SIG-M5 (cell line): ENCODE measurements at regions not wholly inside any gene's neighbourhood (a gene's known extent, or its start where the extent isn't known, plus 50 kb on each side); places are given as distances from the start of the nearest gene placed in this dataset.
"Not testable (repeated sequence)": the region's sequence is repeated elsewhere in the genome, so short reads cannot be mapped to it uniquely, and the experiment has no call there.

Experiments
- DNase-seq: peaks from one replicate; lab custom pipeline; 2025; lab: John Stamatoyannopoulos, UW

DNA sequence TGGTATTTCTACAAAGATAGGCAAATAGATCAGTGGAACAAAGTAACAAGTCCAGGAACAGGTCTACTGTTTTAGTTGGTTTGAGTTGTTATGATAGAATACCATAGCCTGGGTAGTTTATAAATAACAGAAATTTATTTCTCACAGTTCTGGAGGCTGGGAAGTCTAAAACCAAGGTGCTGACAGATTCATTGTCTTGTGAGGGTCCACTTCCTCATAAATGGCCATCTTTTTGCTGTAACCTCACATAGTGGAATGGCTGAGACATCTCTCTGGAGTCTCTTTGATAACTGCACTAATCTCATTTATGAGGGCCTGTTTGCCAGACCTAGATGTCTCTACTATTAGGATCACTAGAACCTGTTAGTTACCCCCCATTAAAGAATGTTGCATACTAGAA lies 152.3 kb upstream of the MYRIP start:
- DNase-seq = no peak

DNA sequence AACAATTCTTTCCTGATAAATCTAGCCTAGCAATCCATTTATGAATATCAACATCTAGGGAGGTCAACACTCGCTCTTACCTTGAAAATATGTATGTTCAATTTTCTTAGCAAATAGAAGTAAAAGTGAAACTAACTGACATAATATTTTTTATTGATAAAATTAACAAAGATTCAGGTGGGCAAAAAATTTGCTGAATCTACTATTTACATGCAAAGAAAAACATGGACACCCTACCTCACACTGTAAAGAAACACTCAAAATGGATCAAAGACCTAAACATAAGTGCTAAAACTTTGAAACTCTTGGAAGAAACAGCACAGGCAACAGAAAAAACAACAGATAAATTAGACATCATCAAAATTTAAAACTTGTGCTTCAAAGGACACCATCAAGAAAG lies 151.6 kb upstream of the MYRIP start:
- no peak for DNase-seq

DNA sequence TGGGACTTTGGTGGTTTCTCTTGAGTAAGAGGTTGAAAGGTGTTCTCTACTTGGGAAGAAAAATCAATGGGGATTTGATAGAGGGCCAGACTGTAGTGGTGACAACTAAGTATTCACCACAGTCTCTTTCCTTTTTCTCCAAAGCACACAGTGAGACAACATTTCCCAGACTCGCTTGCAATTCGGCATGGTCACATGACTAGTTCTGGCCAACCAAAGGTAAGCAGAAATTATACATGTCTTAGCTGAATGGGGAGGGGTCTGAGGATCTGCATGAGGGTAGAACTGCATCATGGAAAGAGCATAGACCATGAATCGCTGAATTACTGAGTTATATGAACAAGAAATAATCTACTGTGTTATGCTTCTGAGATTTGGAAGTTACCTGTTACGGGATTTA lies 144.5 kb upstream of the MYRIP start:
- DNase-seq = no peak

DNA sequence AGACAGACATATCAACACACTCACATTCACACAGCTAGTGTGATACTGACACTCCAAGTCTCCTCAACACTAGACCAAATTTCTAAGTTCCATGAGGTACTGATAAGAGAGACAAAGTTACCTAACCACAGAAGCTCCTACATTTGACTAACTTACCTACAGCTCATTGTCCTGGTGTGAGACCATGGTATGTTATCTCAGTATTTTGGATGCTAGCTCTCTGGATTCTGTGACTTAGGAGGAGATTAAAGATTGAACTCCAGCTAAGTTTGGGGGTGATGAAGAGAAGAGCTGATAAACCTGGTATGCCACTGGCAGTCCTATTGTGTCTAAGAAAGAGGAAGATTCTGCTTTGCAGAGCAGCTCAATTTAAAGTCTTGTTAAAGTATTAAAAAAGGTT lies 144.0 kb upstream of the MYRIP start:
- DNase-seq = no peak

DNA sequence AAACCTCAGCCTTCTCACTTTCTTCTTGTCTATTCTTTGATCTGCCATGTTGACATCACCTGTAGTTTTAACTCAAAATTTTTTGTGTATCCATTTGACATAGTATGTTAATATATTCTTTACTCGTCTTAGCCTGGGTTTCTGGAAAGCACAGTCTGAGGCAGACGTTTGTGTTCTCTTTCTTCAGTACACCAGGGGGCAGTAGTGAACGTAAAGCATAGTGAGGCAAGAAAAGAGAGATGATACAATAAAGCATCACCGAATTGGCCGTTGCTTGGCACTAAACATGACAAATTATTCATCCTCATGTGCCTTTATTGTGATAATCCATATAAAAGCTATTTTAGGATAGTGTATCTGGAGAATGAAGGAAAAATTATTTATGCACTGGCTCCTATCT lies 141.0 kb upstream of the MYRIP start:
- DNase-seq = peak; percentile 2

DNA sequence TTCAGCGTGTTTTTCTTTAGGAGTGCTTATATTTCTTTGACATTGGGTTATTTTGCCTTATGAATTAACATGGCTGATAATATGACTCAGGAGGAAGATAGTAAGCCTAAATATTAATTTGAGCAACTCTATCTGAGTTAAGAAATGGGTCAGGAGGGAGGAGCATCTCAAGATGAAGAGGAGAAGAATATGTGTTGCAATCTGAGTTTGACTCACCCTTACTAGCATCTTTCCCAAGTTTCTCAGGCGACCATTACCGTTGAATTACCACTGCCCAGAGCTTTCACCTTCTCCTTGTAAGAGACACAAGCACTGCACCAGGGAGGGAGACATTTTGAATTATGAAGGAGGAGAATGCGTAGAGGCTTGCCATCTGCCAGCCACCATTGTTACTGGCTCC lies 138.3 kb upstream of the MYRIP start:
- DNase-seq = no peak

DNA sequence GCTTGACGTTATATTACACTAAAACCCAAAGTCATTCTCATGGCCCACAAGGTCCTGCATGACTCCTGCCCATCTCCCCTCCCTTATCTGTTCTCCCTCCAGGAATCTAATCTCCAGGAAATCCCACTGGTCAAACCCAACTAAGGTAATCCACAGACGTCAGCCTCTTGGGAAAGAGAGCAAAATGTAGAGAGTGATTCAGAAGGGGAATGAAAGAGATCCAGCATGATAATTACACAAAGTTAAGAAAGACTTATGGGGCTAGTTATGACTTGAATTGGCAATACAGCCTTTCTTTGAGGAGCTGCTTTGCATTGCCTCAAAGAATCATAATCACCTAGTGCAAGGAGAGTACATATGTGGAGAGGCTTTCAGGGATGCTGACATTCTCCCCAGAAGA lies 137.8 kb upstream of the MYRIP start:
- DNase-seq = no peak

DNA sequence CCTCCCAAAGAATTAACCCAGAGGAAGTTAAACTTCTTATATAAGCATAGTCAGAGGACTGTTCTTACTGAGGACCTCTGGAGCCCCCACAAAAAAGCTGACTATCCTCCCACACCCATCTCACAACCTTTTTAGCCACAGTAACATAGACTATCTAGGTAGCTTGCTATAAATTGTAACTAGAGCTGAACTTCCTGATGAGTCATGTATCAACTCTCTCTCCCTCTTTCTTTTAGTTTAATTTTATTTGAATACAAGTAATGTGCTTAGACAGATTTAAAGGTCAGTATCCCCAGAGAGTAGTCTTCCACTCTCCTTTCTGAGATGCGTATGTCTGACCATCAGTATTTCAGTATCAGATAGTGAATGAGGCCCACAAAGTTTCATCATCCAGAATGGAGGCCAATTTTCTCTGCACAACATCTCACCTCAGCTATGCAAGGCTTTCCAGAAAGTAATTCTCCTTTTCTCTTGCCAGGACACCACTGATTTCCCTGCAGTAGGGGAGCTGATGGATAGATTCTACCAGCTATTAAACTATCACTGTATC lies 104.0 kb upstream of the MYRIP start:
- DNase-seq = no peak

DNA sequence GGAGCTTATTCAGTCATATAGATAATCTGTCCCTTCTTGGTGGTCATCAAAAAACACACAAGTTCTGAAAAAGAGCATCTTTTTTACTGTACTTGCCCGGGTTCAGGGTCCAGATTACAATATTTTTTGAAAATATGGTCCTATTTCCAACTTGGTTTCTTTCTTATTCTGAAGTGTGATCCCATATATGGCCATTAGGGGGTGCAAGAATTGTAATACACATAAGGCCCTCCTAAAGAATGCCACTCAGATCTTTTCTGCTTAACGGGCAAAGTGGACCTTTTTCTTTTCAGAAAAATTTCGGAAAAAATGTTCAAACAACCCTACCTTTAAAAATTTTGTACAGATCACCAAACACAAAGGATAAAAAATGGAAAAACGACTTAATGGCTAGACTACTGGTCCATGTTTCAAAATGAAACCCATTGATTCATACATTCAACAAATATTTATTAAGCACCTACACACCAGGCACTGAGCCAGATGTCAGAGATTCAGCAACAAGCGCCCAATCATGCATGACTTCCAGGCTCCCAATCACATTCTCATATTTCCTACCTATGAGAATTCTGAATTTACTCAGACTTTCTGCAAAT lies 102.0 kb upstream of the MYRIP start:
- DNase-seq = no peak

DNA sequence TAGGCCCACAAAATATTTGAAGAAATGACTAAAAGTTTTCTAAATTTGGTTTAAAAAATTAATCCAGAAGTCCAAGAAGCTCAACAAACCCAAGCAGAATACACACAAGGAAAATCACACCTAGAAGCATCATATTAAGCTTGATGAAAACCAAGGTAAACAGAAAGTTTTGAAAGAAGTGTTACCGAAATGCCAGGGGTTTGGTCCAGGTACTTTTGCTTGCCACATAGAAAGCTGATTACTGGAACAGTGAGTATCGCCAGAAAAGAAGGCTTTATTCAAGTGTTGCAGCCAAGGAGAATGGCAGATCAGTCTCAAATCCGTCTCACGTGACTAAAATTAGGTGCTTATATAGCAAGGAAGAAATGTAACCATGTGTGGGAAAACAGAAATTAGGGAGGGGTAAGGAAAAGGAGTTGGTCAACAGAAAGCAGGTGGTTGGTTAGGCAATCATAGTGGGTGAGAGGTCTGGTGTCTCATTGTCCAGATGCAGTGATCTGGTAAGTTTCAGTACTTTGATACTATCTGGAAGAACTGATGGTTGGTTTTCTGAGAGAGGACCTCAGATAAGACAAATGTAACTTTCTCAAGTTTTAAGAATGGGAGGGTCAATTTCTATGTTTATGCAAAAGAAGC lies 96.9 kb upstream of the MYRIP start:
- DNase-seq = no peak

DNA sequence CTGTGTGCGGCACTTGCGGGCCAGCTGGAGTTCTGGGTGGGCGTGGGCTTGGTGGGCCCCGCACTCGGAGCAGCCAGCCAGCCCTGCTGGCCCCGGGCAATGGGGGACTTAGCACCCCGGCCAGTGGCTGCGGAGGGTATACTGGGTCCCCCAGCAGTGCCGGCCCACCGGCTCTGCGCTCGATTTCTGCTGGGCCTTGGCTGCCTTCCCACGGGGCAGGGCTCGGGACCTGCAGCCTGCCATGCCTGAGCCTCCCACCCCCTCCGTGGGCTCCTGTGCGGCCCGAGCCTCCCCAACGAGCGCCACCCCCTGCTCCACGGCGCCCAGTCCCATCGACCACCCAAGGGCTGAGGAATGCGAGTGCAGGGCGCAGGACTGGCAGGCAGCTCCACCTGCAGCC lies 96.1 kb upstream of the MYRIP start:
- DNase-seq = not testable (repeated sequence)

DNA sequence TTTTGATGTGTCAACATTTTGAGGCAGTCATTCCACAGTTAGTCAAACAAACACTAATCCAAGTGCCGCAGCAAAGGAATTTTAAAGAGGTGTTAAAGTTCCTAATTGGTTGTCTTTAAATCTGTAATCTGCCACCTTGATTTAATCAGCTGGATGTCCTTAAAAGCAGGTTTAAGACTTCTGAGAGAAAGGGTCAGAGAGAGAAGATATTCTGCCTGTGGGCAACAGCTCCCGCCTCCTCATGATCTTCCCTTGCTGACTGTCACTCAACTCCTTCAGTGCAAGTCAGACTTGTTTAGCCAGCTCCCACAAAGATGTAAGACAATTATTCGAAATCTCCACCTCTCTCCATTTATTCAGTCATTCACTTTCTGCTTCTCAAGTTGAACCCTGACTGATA lies 92.6 kb upstream of the MYRIP start:
- DNase-seq = no peak

DNA sequence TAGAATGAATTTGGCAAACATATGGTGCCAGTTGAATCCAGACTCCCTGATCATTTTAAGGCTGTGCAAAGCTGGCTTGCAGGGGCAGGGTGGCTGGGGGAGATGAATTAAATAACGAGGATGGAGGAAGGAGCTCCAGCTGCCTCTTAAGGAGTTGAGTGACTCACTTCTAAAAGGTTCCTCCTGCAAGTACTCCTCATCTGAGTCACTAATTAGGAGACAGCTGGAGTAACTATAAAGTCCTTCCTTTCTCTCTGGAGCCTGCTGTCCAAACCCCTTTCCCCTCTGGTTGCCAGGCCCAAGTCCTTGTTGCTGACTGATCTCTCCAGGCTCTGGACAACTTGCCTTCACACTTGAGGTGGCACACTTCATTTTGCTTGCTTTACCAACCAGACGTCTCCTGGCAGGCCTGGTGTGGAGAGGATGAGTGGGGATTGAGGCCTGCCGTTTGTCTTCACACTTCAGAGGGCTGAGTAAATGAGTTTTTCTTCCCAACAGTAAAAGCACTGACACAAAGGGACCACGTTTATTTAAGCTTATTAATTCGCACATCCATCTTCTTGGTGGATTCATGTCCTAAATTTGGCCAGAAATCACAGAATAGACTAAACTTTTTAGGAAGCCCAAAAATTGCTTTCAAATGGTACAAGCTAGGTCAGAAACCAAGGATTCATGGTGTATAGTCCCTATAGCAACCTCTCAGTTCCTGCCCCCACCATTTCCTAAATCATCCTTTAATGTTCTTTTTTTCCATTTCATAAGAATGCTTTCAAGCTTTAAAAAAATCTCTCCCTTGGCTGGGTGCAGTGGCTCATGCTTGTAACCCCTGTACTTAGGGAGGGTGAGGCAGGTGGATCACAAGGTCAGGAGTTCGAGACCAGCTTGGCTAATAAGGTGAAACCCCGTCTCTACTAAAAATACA lies 90.5 kb upstream of the MYRIP start:
- DNase-seq = no peak

DNA sequence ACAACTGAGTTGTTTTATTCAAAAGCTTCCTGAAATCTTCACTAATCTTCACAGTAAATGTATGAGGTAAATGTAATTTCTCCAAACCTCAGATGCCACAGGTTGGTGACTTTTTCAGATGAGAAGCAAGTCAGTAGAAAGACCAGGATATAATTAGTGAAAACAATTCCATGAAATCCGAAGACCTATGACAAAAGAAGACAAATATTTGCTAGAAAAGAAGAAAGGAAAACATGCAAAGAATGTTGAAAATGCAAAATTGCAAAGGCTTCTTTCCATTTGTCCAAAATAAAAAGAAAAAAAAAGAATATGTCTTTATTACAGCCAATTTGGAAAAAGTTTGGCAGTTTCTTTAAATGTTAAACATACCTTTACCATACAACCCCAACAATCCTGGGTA lies 88.3 kb upstream of the MYRIP start:
- no peak for DNase-seq

DNA sequence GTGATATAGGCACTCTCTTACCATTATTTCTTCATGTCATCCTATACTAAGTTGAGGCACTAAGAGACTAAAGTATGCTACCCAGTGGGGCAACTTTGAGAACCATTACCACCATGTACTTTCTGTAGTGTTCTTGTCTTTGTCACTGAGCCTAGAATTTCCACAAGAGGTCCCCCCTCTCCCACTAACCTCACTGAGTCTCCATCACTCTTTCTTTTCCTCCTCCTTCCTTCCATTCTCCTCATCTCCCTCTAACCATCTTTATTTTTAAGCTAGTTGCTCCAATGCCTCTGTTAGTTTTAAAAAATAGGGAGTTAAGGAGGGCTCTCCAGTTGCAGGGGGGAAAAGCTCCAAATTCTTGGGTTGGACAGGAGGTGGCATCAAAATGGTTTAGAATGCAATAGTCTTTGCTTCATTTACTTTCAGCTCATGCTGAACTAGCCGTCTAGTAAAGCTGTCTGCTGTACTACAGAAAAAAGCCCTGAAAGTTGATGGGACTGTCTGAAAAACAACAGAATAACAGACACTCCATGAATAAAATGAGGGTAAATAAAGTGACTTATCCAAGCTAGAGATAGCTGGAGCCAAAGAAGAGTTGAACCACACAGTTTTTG lies 85.1 kb upstream of the MYRIP start:
- no peak for DNase-seq

DNA sequence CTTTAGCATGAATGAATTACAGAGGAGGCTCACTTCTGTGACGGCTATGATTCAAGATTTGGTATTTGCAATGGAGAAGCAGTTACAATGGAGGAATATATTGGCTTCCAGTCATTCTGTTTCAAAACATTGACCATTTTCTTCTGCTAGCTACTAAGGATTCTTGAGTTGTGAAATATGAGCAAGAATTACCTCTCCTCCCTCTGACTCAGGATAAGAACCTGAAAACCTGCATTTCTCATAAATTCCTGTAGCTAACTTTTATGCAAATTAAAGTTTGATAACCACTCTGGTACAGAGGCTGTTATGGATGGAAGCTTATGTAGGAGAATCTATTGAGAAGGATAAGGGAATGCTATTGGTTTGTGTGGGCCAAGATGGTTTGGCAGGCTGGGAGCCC lies 84.1 kb upstream of the MYRIP start:
- DNase-seq = no peak

DNA sequence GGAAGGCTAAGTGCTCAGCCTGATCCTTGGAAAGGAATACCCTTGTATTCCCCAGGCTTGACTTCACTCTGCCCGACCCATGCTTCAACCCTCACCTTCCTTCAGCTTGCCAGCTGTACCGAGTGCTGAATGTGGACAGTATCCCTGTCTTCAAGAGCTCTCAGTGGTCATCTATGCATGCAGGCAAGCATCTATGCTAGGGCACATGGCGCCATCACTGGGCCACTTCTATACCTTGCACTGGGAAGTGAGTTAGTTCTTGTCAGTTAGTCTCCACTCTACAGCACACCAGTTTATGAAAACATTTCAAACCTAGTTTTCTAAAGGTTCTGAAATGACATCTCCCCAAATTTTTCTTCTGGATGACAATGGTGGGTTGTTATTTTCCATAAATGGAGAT lies 82.0 kb upstream of the MYRIP start:
- no peak for DNase-seq

DNA sequence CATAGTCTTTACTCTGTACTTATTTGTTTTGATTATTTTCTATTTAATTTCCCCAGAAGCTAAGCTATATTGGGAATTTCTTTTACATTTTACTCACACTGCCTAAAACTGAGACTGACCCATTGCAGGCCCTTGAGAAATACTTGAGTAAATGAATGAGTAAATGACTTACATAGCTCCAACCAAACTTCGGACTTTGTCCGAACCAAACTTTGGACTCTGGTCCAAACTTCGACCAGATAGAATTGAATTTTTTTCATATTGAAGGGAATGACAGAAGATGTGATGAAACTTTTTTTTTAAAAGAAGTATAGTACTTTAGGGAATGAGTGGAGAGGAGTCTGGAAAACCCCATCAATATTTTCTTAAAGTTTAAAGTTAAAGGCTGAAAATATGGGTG lies 75.6 kb upstream of the MYRIP start:
- DNase-seq = no peak

DNA sequence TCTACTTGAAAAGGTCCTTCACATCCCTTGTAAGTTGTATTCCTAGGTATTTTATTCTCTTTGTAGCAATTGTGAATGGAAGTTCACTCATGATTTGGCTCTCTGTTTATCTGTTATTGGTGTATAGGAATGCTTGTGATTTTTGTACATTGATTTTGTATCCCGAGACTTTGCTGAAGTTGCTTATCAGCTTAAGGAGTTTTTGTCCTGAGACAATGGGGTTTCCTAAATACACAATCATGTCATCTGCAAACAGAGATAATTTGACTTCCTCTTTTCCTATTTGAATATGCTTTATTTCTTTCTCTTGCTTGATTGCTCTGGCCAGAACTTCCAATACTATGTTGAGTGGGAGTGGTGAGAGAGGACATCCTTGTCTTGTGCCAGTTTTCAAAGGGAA lies 69.8 kb upstream of the MYRIP start:
- not testable (repeated sequence) for DNase-seq

DNA sequence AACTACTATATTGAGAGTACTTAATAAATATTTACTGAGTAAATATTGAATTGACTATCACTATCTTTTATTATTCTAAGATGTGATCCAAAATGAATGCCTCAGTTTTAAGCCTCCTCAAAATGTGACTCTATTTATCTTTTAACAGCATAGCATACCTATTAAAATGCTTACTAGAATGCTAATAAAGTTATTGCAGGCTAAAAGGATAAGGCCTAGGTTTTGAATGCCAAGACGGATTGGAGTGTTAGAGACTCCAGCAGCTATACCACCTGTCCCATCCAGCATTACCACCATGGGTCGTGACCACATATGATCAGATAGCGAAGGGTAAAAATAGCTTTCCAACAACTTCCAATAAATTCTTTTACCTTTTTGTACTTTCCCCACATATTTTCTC lies 64.7 kb upstream of the MYRIP start:
- no peak for DNase-seq

DNA sequence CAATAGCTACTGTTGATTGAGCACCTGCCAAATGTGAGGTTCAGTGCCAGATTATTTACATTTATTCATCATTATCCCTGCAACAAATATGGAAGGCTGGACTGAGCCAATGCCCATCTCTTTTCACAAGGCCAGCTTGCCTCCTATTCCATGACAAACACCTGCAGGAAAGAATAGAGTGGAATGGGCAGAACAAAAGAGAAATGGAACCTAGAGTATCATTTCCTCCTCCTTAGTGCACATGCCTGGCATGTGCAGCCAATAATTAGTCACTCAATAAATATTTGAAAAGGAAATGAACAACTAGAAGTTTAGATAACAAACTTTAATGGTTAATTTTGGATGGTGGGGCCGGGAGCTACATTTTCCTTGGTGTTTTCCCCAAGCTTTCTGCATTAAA lies 61.4 kb upstream of the MYRIP start:
- DNase-seq = no peak

DNA sequence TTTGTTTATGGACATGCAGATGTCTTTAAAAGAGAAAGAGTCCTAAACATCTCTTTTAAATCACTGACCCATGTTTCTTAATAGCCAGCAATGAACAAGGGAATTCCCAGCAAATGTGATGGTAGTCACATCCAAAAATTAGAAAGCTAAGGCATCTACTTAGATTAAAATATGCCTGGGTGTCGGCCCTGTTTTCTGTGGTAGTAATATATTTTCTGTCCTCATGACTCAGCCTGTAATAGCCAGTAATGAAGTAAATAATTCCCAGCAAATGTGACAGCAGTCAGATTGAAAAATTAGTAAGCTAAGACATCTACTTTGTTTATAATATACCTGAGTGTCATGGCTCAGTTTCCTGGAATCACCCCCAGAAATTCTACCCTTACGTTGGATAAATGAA lies 60.6 kb upstream of the MYRIP start:
- no peak for DNase-seq

DNA sequence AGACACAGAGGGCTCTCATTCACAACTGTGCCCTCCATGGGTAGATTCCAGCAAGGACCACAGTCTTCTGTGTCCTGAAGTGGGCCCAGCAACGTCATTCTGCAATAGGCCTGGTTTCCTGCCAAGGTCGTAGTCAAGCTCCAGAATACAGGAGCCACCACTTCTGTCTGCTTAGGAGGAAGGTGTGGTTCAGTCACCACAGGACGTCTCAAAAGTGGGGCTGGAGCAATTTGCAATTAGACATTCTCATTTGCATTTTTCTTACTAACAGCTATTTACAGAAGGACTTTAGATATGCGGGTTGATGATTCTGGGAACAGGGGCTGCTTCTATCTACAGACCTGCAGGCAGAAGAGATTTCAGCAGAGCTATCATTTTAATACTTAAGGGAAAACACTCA lies 58.7 kb upstream of the MYRIP start:
- DNase-seq = no peak
